ENCODE measurements at regions not wholly inside any gene's neighbourhood (a gene's known extent, or its start where the extent isn't known, plus 50 kb on each side); places are given as distances from the start of the nearest gene placed in this dataset.

- H3K4me3 ChIP-seq: no peak overlapping the region
- ATAC-seq: no peak
- intact Hi-C loops (cut with DNase I): no loop called here
Observed at GRCh38 chr7:137074391-137075030, 206.1 kb downstream of the CHRM2 start.

GRCh38 chr7:137073571-137074325, 205.3 kb downstream of the CHRM2 start:
- H3K4me3 ChIP-seq: no peak overlapping the region
- H3K27ac ChIP-seq: no peak overlapping the region
- no peak for ATAC-seq
- no peak for DNase-seq
- H3K4me1 ChIP-seq: no peaks in the 10 kb centered on the region
- H3K27me3 ChIP-seq: no peaks in the 10 kb centered on the region
- H3K36me3 ChIP-seq: no peaks in the 10 kb centered on the region
- peaks cover 0 to 2% of the 10 kb centered on the region in 2 donors for H3K9me3 ChIP-seq
- no peak for TF ChIP-seq CTCF (IDR thresholded peaks at IDR 0.05)
- intact Hi-C loops (cut with DNase I): no loop called here

More at GRCh38 chr7:137074391-137075030, 206.1 kb downstream of the CHRM2 start:
- Histone ChIP-seq H3K36me3 (no peaks in the 10 kb centered on the region), H3K4me1 (no peaks in the 10 kb centered on the region), H3K9me3 (peaks cover 0 to 2% of the 10 kb centered on the region in 2 donors), H3K27ac (no peak overlapping the region), H3K27me3 (no peaks in the 10 kb centered on the region)
- TF ChIP-seq CTCF (IDR thresholded peaks at IDR 0.05): no peak
- no peak for DNase-seq

Data from left lung (tissue), 4 donors.